ENCODE measurements at regions not wholly inside any gene's neighbourhood (a gene's known extent, or its start where the extent isn't known, plus 50 kb on each side); places are given as distances from the start of the nearest gene placed in this dataset.

DNA sequence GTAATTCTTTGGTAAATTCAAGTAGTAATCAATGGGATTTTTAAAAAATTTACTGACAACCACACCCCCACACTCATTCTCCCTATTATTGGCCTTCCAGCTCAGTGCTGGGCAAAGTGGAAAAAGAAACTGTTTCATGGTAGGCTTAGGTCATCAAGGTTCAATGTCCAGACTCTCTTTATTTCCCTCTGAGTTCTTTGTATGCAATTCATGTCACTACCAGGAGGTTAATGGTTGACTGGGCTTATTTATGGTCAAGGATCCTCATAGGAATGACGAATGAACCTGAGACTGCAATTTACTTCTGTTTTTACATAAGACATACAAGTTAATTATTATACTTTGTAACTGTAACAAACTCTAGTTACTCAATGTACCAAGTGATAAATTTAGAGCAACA, 403.2 kb downstream of the KLHL13 start:
- TF ChIP-seq EZH2 (IDR thresholded peaks at IDR 0.05) (no peak), POLR2AphosphoS5 (IDR thresholded peaks at IDR 0.05; ENCODE audit: borderline replicate concordance, low read depth, low read length) (no peak), FOXP2 (optimal IDR thresholded peaks at IDR 0.05; ENCODE audit: control extremely low read depth, extremely low read length, insufficient read depth) (no peak)
